ENCODE measurements at regions not wholly inside any gene's neighbourhood (a gene's known extent, or its start where the extent isn't known, plus 50 kb on each side); places are given as distances from the start of the nearest gene placed in this dataset.
"Not testable (repeated sequence)": the region's sequence is repeated elsewhere in the genome, so short reads cannot be mapped to it uniquely, and the experiment has no call there.

GRCh38 chr19:14328406-14328805, 52.8 kb upstream of the ADGRE5 start:
- DNase-seq, result no peak
- no peak for TF ChIP-seq POLR2A (IDR thresholded peaks at IDR 0.05; ENCODE audit: low read length)
- TF ChIP-seq GATA1 (IDR thresholded peaks at IDR 0.05; ENCODE audit: low read depth, low read length), result no peak

- DNase-seq, result not testable (repeated sequence)
Observed at GRCh38 chr19:14327061-14327460, 54.2 kb upstream of the ADGRE5 start.

- no peak for DNase-seq
- no peak for TF ChIP-seq GATA1 (IDR thresholded peaks at IDR 0.05; ENCODE audit: low read depth, low read length)
- TF ChIP-seq POLR2A (IDR thresholded peaks at IDR 0.05; ENCODE audit: low read length), result no peak
Observed at GRCh38 chr19:14325863-14326262, 55.4 kb upstream of the ADGRE5 start.

- DNase-seq, result no peak
- no peak for TF ChIP-seq GATA1 (IDR thresholded peaks at IDR 0.05; ENCODE audit: low read depth, low read length)
- no peak for TF ChIP-seq POLR2A (IDR thresholded peaks at IDR 0.05; ENCODE audit: low read length)
Observed at GRCh38 chr19:14325134-14325533, 56.1 kb upstream of the ADGRE5 start.

GRCh38 chr19:14322889-14323463, 58.3 kb upstream of the ADGRE5 start:
- no peak for DNase-seq
- TF ChIP-seq POLR2A (IDR thresholded peaks at IDR 0.05; ENCODE audit: low read length) (no peak), GATA1 (IDR thresholded peaks at IDR 0.05; ENCODE audit: low read depth, low read length) (no peak)

GRCh38 chr19:14320253-14320652, 61.0 kb upstream of the ADGRE5 start:
- TF ChIP-seq GATA1 (IDR thresholded peaks at IDR 0.05; ENCODE audit: low read depth, low read length), result no peak
- no peak for TF ChIP-seq POLR2A (IDR thresholded peaks at IDR 0.05; ENCODE audit: low read length)
- DNase-seq, result no peak

GRCh38 chr19:14319720-14320119, 61.5 kb upstream of the ADGRE5 start:
- DNase-seq, result not testable (repeated sequence)

- no peak for TF ChIP-seq POLR2A (IDR thresholded peaks at IDR 0.05; ENCODE audit: low read length)
- no peak for TF ChIP-seq GATA1 (IDR thresholded peaks at IDR 0.05; ENCODE audit: low read depth, low read length)
- no peak for DNase-seq
Observed at GRCh38 chr19:14318873-14319272, 62.4 kb upstream of the ADGRE5 start.

GRCh38 chr19:14317157-14317556, 64.1 kb upstream of the ADGRE5 start:
- no peak for TF ChIP-seq POLR2A (IDR thresholded peaks at IDR 0.05; ENCODE audit: low read length)
- no peak for TF ChIP-seq GATA1 (IDR thresholded peaks at IDR 0.05; ENCODE audit: low read depth, low read length)
- no peak for DNase-seq

- TF ChIP-seq POLR2A (IDR thresholded peaks at IDR 0.05; ENCODE audit: low read length) (no peak), GATA1 (IDR thresholded peaks at IDR 0.05; ENCODE audit: low read depth, low read length) (no peak)
Observed at GRCh38 chr19:14315433-14315832, 65.8 kb upstream of the ADGRE5 start.

GRCh38 chr19:14310055-14310454, 71.2 kb upstream of the ADGRE5 start:
- TF ChIP-seq POLR2A (IDR thresholded peaks at IDR 0.05; ENCODE audit: low read length), result no peak
- no peak for TF ChIP-seq GATA1 (IDR thresholded peaks at IDR 0.05; ENCODE audit: low read depth, low read length)
- DNase-seq, result no peak

More at GRCh38 chr19:14315433-14315832, 65.8 kb upstream of the ADGRE5 start:
- DNase-seq, result no peak

GRCh38 chr19:14305706-14306105, 75.5 kb upstream of the ADGRE5 start:
- TF ChIP-seq POLR2A (IDR thresholded peaks at IDR 0.05; ENCODE audit: low read length) (no peak), GATA1 (IDR thresholded peaks at IDR 0.05; ENCODE audit: low read depth, low read length) (no peak)
- DNase-seq, result no peak

GRCh38 chr19:14301150-14301549, 80.1 kb upstream of the ADGRE5 start:
- no peak for DNase-seq
- no peak for TF ChIP-seq GATA1 (IDR thresholded peaks at IDR 0.05; ENCODE audit: low read depth, low read length)
- no peak for TF ChIP-seq POLR2A (IDR thresholded peaks at IDR 0.05; ENCODE audit: low read length)

GRCh38 chr19:14300303-14300702, 80.9 kb upstream of the ADGRE5 start:
- DNase-seq, result no peak

GRCh38 chr19:14299224-14299827, 81.9 kb upstream of the ADGRE5 start:
- DNase-seq, result not testable (repeated sequence)

More at GRCh38 chr19:14300303-14300702, 80.9 kb upstream of the ADGRE5 start:
- TF ChIP-seq GATA1 (IDR thresholded peaks at IDR 0.05; ENCODE audit: low read depth, low read length), result no peak
- TF ChIP-seq POLR2A (IDR thresholded peaks at IDR 0.05; ENCODE audit: low read length), result no peak

GRCh38 chr19:14297883-14298576, 83.2 kb upstream of the ADGRE5 start:
- DNase-seq, result not testable (repeated sequence)

- DNase-seq, result not testable (repeated sequence)
Observed at GRCh38 chr19:14294974-14295373, 86.3 kb upstream of the ADGRE5 start.

- DNase-seq, result not testable (repeated sequence)
Observed at GRCh38 chr19:14293816-14294170, 87.5 kb upstream of the ADGRE5 start.

GRCh38 chr19:14293101-14293815, 87.3 kb upstream of the ADGRL1 start:
- DNase-seq, result not testable (repeated sequence)

GRCh38 chr19:14289810-14290209, 83.8 kb upstream of the ADGRL1 start:
- not testable (repeated sequence) for DNase-seq
